SU-DHL-6 (cell line): ENCODE measurements at regions not wholly inside any gene's neighbourhood (a gene's known extent, or its start where the extent isn't known, plus 50 kb on each side); places are given as distances from the start of the nearest gene placed in this dataset.

ENCODE experiments used
- H2AFZ ChIP-seq: fragments of 200-600 bp; sonication (generic); 2 replicates; pipeline ENCODE4 v1.6.1; 2014; ENCODE audit warnings: low read depth, mild to moderate bottlenecking, moderate library complexity, mixed read lengths, antibody characterized with exemption, low read length; ENCODE audit not compliant: severe bottlenecking
- H3F3A ChIP-seq: fragments of 200-600 bp; shearing (Covaris generic); 2 replicates; pipeline ENCODE4 v1.6.0; 2016; ENCODE audit warnings: antibody characterized with exemption, mild to moderate bottlenecking; ENCODE audit not compliant: insufficient read depth
- H3K27ac ChIP-seq: fragments of 200-600 bp; sonication (generic); 2 replicates; pipeline ENCODE4 v1.5.1; 2016; ENCODE audit warnings: low read depth, mild to moderate bottlenecking, low read length, moderate library complexity, mixed read lengths
- H3K27me3 ChIP-seq: fragments of 200-600 bp; sonication (generic), shearing (Covaris generic); 2 replicates; pipeline ENCODE4 v1.6.0; 2014; ENCODE audit warnings: mild to moderate bottlenecking, low read length
- H3K36me3 ChIP-seq: fragments of 200-600 bp; sonication (generic); 2 replicates; pipeline ENCODE4 v1.6.1; 2014; ENCODE audit warnings: mild to moderate bottlenecking, low read length, mixed read lengths
- H3K4me2 ChIP-seq: fragments of 300-600, 200-600 bp; shearing (Covaris generic), sonication (generic); 2 replicates; pipeline ENCODE4 v1.6.0; 2014; ENCODE audit warnings: low read length, low read depth, mild to moderate bottlenecking; ENCODE audit not compliant: poor library complexity, severe bottlenecking
- H3K4me3 ChIP-seq: fragments of 200-600 bp; sonication (generic); 2 replicates; pipeline ENCODE4 v1.5.1; 2014; ENCODE audit warnings: antibody characterized with exemption, low read length, mild to moderate bottlenecking, mixed read lengths; ENCODE audit not compliant: insufficient read depth, poor library complexity, severe bottlenecking
- H3K79me2 ChIP-seq: fragments of 200-600 bp; sonication (generic); 2 replicates; pipeline ENCODE4 v1.6.1; 2014; ENCODE audit warnings: mild to moderate bottlenecking, low read length, moderate library complexity; ENCODE audit not compliant: insufficient read depth
- H3K9ac ChIP-seq: fragments of 200-600 bp; sonication (generic); 2 replicates; pipeline ENCODE4 v1.7.0; 2014; ENCODE audit warnings: mild to moderate bottlenecking, low read length
- H3K9me2 ChIP-seq: fragments of 200-600 bp; sonication (generic); replicated peaks from 2 replicates; pipeline ENCODE4 v1.6.1; 2014; ENCODE audit warnings: low read length; ENCODE audit not compliant: insufficient read depth
- H3K9me3 ChIP-seq: fragments of 200-600 bp; sonication (generic); 2 replicates; pipeline ENCODE4 v1.6.1; 2014; ENCODE audit warnings: low read length, mixed read lengths; ENCODE audit not compliant: insufficient read depth
- H4K20me1 ChIP-seq: fragments of 200-600 bp; sonication (generic); 2 replicates; pipeline ENCODE4 v1.6.1; 2014; ENCODE audit warnings: low read depth, mild to moderate bottlenecking, antibody characterized with exemption, low read length, moderate library complexity, mixed read lengths
- CTCF ChIP-seq: fragments of 200-600 bp; sonication (generic); IDR thresholded peaks from one replicate; pipeline ENCODE4 v1.5.1; 2017; ENCODE audit warnings: antibody characterized with exemption, mild to moderate bottlenecking, low read length, moderate library complexity; ENCODE audit not compliant: insufficient read depth, poor library complexity, severe bottlenecking
- EZH2phosphoT487 ChIP-seq: fragments of 200-600 bp; sonication (generic), shearing (Covaris generic); conservative IDR thresholded peaks from 2 replicates; pipeline ENCODE4 v1.6.1; 2018; ENCODE audit warnings: mild to moderate bottlenecking, antibody characterized with exemption, low read length, moderate library complexity, mixed read lengths

- Histone ChIP-seq H3K9me2 (no peaks in the 10 kb centered on the region), H3F3A (no peaks in the 10 kb centered on the region), H3K79me2 (no peaks in the 10 kb centered on the region), H4K20me1 (no peaks in the 10 kb centered on the region), H3K27ac (no peak overlapping the region), H2AFZ (no peak overlapping the region), H3K9me3 (no peaks in the 10 kb centered on the region), H3K4me3 (no peak overlapping the region), H3K27me3 (no peaks in the 10 kb centered on the region), H3K36me3 (no peaks in the 10 kb centered on the region), H3K4me2 (no peak overlapping the region), H3K9ac (no peak overlapping the region)
- no peak for TF ChIP-seq EZH2phosphoT487
- no peak for TF ChIP-seq CTCF
Observed at GRCh38 chr2:125264453-125264852, 1239.4 kb downstream of the CNTNAP5 start.

- no peak for TF ChIP-seq EZH2phosphoT487
- no peak for TF ChIP-seq CTCF
- Histone ChIP-seq H3K27me3 (no peaks in the 10 kb centered on the region), H3K4me2 (no peak overlapping the region), H3K9me3 (no peaks in the 10 kb centered on the region), H3F3A (no peaks in the 10 kb centered on the region), H3K4me3 (no peak overlapping the region), H3K9ac (no peak overlapping the region), H2AFZ (no peak overlapping the region), H3K79me2 (no peaks in the 10 kb centered on the region), H3K9me2 (no peaks in the 10 kb centered on the region), H3K27ac (no peak overlapping the region), H3K36me3 (no peaks in the 10 kb centered on the region), H4K20me1 (no peaks in the 10 kb centered on the region)
Observed at GRCh38 chr2:125267683-125268082, 1242.6 kb downstream of the CNTNAP5 start.

- H2AFZ ChIP-seq: no peak overlapping the region
- no peaks in the 10 kb centered on the region for H4K20me1 ChIP-seq
- H3K79me2 ChIP-seq: no peaks in the 10 kb centered on the region
- H3K9me3 ChIP-seq: no peaks in the 10 kb centered on the region
- H3K9me2 ChIP-seq: no peaks in the 10 kb centered on the region
- H3K9ac ChIP-seq: no peak overlapping the region
- no peaks in the 10 kb centered on the region for H3F3A ChIP-seq
- H3K4me2 ChIP-seq: no peak overlapping the region
- H3K27ac ChIP-seq: no peak overlapping the region
- TF ChIP-seq EZH2phosphoT487 (no peak), CTCF (no peak)
- no peaks in the 10 kb centered on the region for H3K36me3 ChIP-seq
- no peak overlapping the region for H3K4me3 ChIP-seq
- H3K27me3 ChIP-seq: no peaks in the 10 kb centered on the region
Observed at GRCh38 chr2:125272651-125273050, 1247.6 kb downstream of the CNTNAP5 start.

GRCh38 chr2:125274718-125275117 is 1249.6 kb downstream of the CNTNAP5 start:
- Histone ChIP-seq H3K4me3 (no peak overlapping the region), H2AFZ (no peak overlapping the region), H3K79me2 (no peaks in the 10 kb centered on the region), H3K9me2 (no peaks in the 10 kb centered on the region), H3K27ac (no peak overlapping the region), H3K4me2 (no peak overlapping the region), H3K9me3 (no peaks in the 10 kb centered on the region), H3F3A (no peaks in the 10 kb centered on the region), H3K9ac (no peak overlapping the region), H3K36me3 (no peaks in the 10 kb centered on the region), H3K27me3 (no peaks in the 10 kb centered on the region), H4K20me1 (no peaks in the 10 kb centered on the region)
- TF ChIP-seq EZH2phosphoT487 (no peak), CTCF (no peak)
